SK-N-SH (cell line): ENCODE measurements at regions not wholly inside any gene's neighbourhood (a gene's known extent, or its start where the extent isn't known, plus 50 kb on each side); places are given as distances from the start of the nearest gene placed in this dataset.

ENCODE experiments used
- FOXM1 ChIP-seq: IDR thresholded peaks from 2 replicates; pipeline ENCODE4 v1.4.0; 2012; ENCODE audit warnings: low read depth, mild to moderate bottlenecking
- NFIC ChIP-seq: IDR thresholded peaks from 2 replicates; pipeline ENCODE4 v1.4.0; 2012; ENCODE audit warnings: borderline replicate concordance
- RAD21 ChIP-seq: IDR thresholded peaks from 2 replicates; pipeline ENCODE4 v1.6.1; 2012; ENCODE audit warnings: mild to moderate bottlenecking, low read length
- USF1 ChIP-seq: IDR thresholded peaks from 2 replicates; pipeline ENCODE4 v1.4.0; 2012; ENCODE audit warnings: low read depth, borderline replicate concordance
- USF2 ChIP-seq: fragments of 150-350 bp; IDR thresholded peaks from 2 replicates; pipeline ENCODE4 v1.6.1; 2017; ENCODE audit warnings: antibody characterized with exemption, low read length, low read depth, borderline replicate concordance

GRCh38 chr2:103525756-103526155, 763.9 kb downstream of the TMEM182 start:
- TF ChIP-seq NFIC (no peak), USF2 (no peak), FOXM1 (no peak), RAD21 (no peak), USF1 (no peak)
